IMR-90 (cell line): ENCODE measurements at regions not wholly inside any gene's neighbourhood (a gene's known extent, or its start where the extent isn't known, plus 50 kb on each side); places are given as distances from the start of the nearest gene placed in this dataset.

Source experiments
- ATAC-seq: fragments of 200-7000 bp; cut with Tn5 transposase; 2 replicates; pipeline ENCODE4 v1.9.1; 2020; ENCODE audit warnings: low read depth, mild to moderate bottlenecking, moderate library complexity
- BruUV-seq: library from RNA; stranded (reverse); fragments of 400-500 nt; replicated peaks from 2 replicates; lab custom pipeline; 2021; lab: Mats Ljungman, UMichigan
- CTCF ChIA-PET: fragments of 300-600 bp; formaldehyde crosslinking; extraction: SDS; loops from one replicate; lab custom pipeline; 2021; ENCODE audit warnings: antibody characterized with exemption; lab: Yijun Ruan, JAX
- POLR2A ChIA-PET: fragments of 300-600 bp; sonication (Branson Sonifier 250); formaldehyde crosslinking; loops from one replicate; lab custom pipeline; 2022; ENCODE audit warnings: antibody characterized with exemption; ENCODE audit not compliant: unreplicated experiment; lab: Charles Lee
- DNase-seq: peaks from one replicate; pipeline ENCODE4 v3.0.0; 2013
- H2AFZ ChIP-seq: replicated peaks from 2 replicates; pipeline ENCODE3; 2013; ENCODE audit warnings: low read length, mild to moderate bottlenecking; ENCODE audit not compliant: poor library complexity
- H2AK5ac ChIP-seq: 2 replicates; pipeline ENCODE4 v1.6.1; 2013; ENCODE audit warnings: low read depth, low read length, inconsistent platforms
- H2AK9ac ChIP-seq: replicated peaks from 2 replicates; pipeline ENCODE3; 2013; ENCODE audit warnings: mild to moderate bottlenecking, low read depth, low read length, moderate library complexity; ENCODE audit not compliant: poor library complexity
- H2BK120ac ChIP-seq: 2 replicates; pipeline ENCODE4 v1.6.1; 2013; ENCODE audit warnings: low read depth, low read length, inconsistent platforms
- H2BK15ac ChIP-seq: 3 replicates; pipeline ENCODE4 v1.6.1; 2013; ENCODE audit warnings: low read depth, low read length, inconsistent platforms
- H2BK20ac ChIP-seq: 2 replicates; pipeline ENCODE4 v1.6.1; 2013; ENCODE audit warnings: low read depth, mild to moderate bottlenecking, inconsistent platforms, low read length, moderate library complexity
- H2BK5ac ChIP-seq: 2 replicates; pipeline ENCODE4 v1.6.1; 2013; ENCODE audit warnings: mild to moderate bottlenecking, low read depth, low read length, inconsistent platforms; ENCODE audit not compliant: poor library complexity, severe bottlenecking
- H3K14ac ChIP-seq: replicated peaks from 2 replicates; pipeline ENCODE4 v1.6.1; 2013; ENCODE audit warnings: low read depth, low read length, inconsistent platforms
- H3K18ac ChIP-seq: 2 replicates; pipeline ENCODE4 v1.6.1; 2013; ENCODE audit warnings: low read depth, low read length, control low read depth
- H3K23ac ChIP-seq: 2 replicates; pipeline ENCODE4 v1.6.1; 2013; ENCODE audit warnings: low read depth, low read length, inconsistent platforms
- H3K27ac ChIP-seq: 2 replicates; pipeline ENCODE4 v1.5.1; 2013; ENCODE audit warnings: mild to moderate bottlenecking, control low read depth, low read length; ENCODE audit not compliant: insufficient read depth
- H3K27me3 ChIP-seq: 2 replicates; pipeline ENCODE4 v1.6.1; 2013; ENCODE audit warnings: low read length; ENCODE audit not compliant: control insufficient read depth, insufficient read depth
- H3K36me3 ChIP-seq: 2 replicates; pipeline ENCODE4 v1.6.1; 2013; ENCODE audit warnings: low read length, mixed read lengths; ENCODE audit not compliant: control insufficient read depth, insufficient read depth
- H3K4ac ChIP-seq: 2 replicates; pipeline ENCODE4 v1.6.1; 2013; ENCODE audit warnings: low read depth, low read length, inconsistent platforms
- H3K4me1 ChIP-seq: 2 replicates; pipeline ENCODE4 v1.6.1; 2013; ENCODE audit warnings: low read length, mixed read lengths; ENCODE audit not compliant: control insufficient read depth, insufficient read depth
- H3K4me2 ChIP-seq: 2 replicates; pipeline ENCODE4 v1.6.1; 2013; ENCODE audit warnings: low read depth, mild to moderate bottlenecking, control low read depth, low read length, moderate library complexity
- H3K4me3 ChIP-seq: 2 replicates; pipeline ENCODE4 v1.5.1; 2013; ENCODE audit warnings: low read depth, mild to moderate bottlenecking, control low read depth, low read length, moderate library complexity; ENCODE audit not compliant: insufficient read depth
- H3K56ac ChIP-seq: 2 replicates; pipeline ENCODE4 v1.6.1; 2013; ENCODE audit warnings: low read length, inconsistent platforms; ENCODE audit not compliant: insufficient read depth; ENCODE audit errors: extremely low read depth
- H3K79me1 ChIP-seq, 2 experiments: 2 replicates each; pipeline ENCODE4 v1.6.1; 2013; ENCODE audit warnings: low read length in 2 of 2, inconsistent platforms in 1 of 2, low read depth in 1 of 2
- H3K9ac ChIP-seq: 2 replicates; pipeline ENCODE4 v1.6.1; 2013; ENCODE audit warnings: low read depth, low read length, control low read depth
- H3K9me1 ChIP-seq: 2 replicates; pipeline ENCODE4 v1.6.1; 2013; ENCODE audit warnings: low read length, inconsistent platforms; ENCODE audit not compliant: insufficient read depth
- H3K9me3 ChIP-seq: 2 replicates; pipeline ENCODE4 v1.6.1; 2013; ENCODE audit warnings: low read length; ENCODE audit not compliant: control insufficient read depth, insufficient read depth
- H4K20me1 ChIP-seq: 2 replicates; pipeline ENCODE4 v1.6.1; 2013; ENCODE audit warnings: low read length, inconsistent platforms; ENCODE audit not compliant: insufficient read depth
- H4K5ac ChIP-seq: 2 replicates; pipeline ENCODE4 v1.6.1; 2013; ENCODE audit warnings: mild to moderate bottlenecking, low read depth, low read length, control low read depth
- H4K8ac ChIP-seq, 2 experiments: 2 replicates each; pipeline ENCODE4 v1.6.1; 2013; ENCODE audit warnings: low read depth in 2 of 2, low read length in 2 of 2, control low read depth in 1 of 2, inconsistent platforms in 1 of 2
- H4K91ac ChIP-seq: 2 replicates; pipeline ENCODE4 v1.6.1; 2013; ENCODE audit warnings: low read depth, low read length, inconsistent platforms; ENCODE audit not compliant: insufficient read depth
- CEBPB ChIP-seq: IDR thresholded peaks from 2 replicates; pipeline ENCODE4 v1.6.1; 2012; ENCODE audit warnings: low read depth, low read length, improper control_type of control experiment
- CHD1 ChIP-seq: IDR thresholded peaks from 2 replicates; pipeline ENCODE4 v1.6.1; 2012; ENCODE audit warnings: low read depth, low read length, improper control_type of control experiment
- FOS ChIP-seq: fragments of 150-350 bp; IDR thresholded peaks from 2 replicates; pipeline ENCODE4 v1.6.1; 2016; ENCODE audit warnings: low read depth, low read length
- MAFK ChIP-seq: IDR thresholded peaks from 2 replicates; pipeline ENCODE4 v1.6.1; 2012; ENCODE audit warnings: low read depth, low read length, improper control_type of control experiment
- MXI1 ChIP-seq: IDR thresholded peaks from 2 replicates; pipeline ENCODE4 v1.6.1; 2012; ENCODE audit warnings: low read depth, mild to moderate bottlenecking, low read length, moderate library complexity, borderline replicate concordance
- POLR2A ChIP-seq: IDR thresholded peaks from 2 replicates; pipeline ENCODE4 v1.6.1; 2012; ENCODE audit warnings: mild to moderate bottlenecking, low read depth, low read length
- RAD21 ChIP-seq: IDR thresholded peaks from 2 replicates; pipeline ENCODE4 v1.6.1; 2012; ENCODE audit warnings: low read length, improper control_type of control experiment
- WGBS, 2 experiments: methylation state at CpG; one replicate each; pipeline versions ENCODE4 v1.1.5 to v1.1.7; 2013; ENCODE audit warnings: missing lambda C conversion rate in 2 of 2; ENCODE audit not compliant: insufficient read length in 1 of 2; ENCODE audit errors: extremely low coverage in 2 of 2; 5-methylcytosine and 5-hydroxymethylcytosine counted together
- dilution Hi-C: fragments of 300-500 bp; cut with HindIII; formaldehyde crosslinking; loops from one replicate; pipeline ENCODE4 v1.14.3; 2018; ENCODE audit warnings: low sequenced_read_pairs; ENCODE audit not compliant: unreplicated experiment
- in situ Hi-C: fragments of 300-500 bp; cut with MboI; formaldehyde crosslinking; loops from 3 replicates; pipeline ENCODE4 v1.14.3; 2019; ENCODE audit warnings: low sequenced_read_pairs, inconsistent platforms, mixed read lengths
- intact Hi-C: fragments of 100-400 bp; cut with micrococcal nuclease; formaldehyde crosslinking; loops from 2 replicates; pipeline ENCODE4 v1.10.0; 2022

GRCh38 chr3:164370970-164371369, 707.3 kb downstream of the SI start:
- no peak overlapping the region for H3K23ac ChIP-seq
- H2AFZ ChIP-seq, result no peak overlapping the region
- H4K5ac ChIP-seq, result no peak overlapping the region
- no peaks in the 10 kb centered on the region for H3K36me3 ChIP-seq
- no peak for DNase-seq
- CTCF ChIA-PET, result no interaction called here
- intact Hi-C loops, result no loop called here
- H2BK15ac ChIP-seq, result no peak overlapping the region
- dilution Hi-C loops, result no loop called here
- no peak overlapping the region for H3K14ac ChIP-seq
- no peak overlapping the region for H3K18ac ChIP-seq
- no peak overlapping the region for H2BK20ac ChIP-seq
- BruUV-seq, result no TSS peak
- no peak overlapping the region for H3K4me3 ChIP-seq
- H3K27ac ChIP-seq, result no peak overlapping the region
- no peak overlapping the region for H3K4ac ChIP-seq
- no peak overlapping the region for H2AK9ac ChIP-seq
- no peak overlapping the region for H2AK5ac ChIP-seq
- in situ Hi-C loops, result no loop called here
- H3K27me3 ChIP-seq, result no peaks in the 10 kb centered on the region
- no peak overlapping the region for H3K4me2 ChIP-seq
- TF ChIP-seq FOS (no peak), RAD21 (no peak), MAFK (no peak), MXI1 (no peak), CEBPB (no peak), CHD1 (no peak), POLR2A (no peak)
- no CpG with 5 or more reads among the region's 5 CpGs for WGBS, 2 experiments
- H4K91ac ChIP-seq, result no peak overlapping the region
- no peak overlapping the region for H2BK5ac ChIP-seq
- no peak overlapping the region for H2BK120ac ChIP-seq
- POLR2A ChIA-PET, result no interaction called here
- H3K9me3 ChIP-seq, result peaks cover 6% of the 10 kb centered on the region; the same call in 1 of the 2 replicates
- no peak for ATAC-seq
- no peaks in the 10 kb centered on the region for H4K20me1 ChIP-seq
- no peak overlapping the region for H3K9ac ChIP-seq
- no peak overlapping the region for H3K56ac ChIP-seq
- H3K9me1 ChIP-seq, result no peaks in the 10 kb centered on the region
- no peak overlapping the region for H4K8ac ChIP-seq
- H3K79me1 ChIP-seq, result no peaks in the 10 kb centered on the region
- no peaks in the 10 kb centered on the region for H3K4me1 ChIP-seq
